Osteocyte (in vitro differentiated cells): ENCODE measurements at regions not wholly inside any gene's neighbourhood (a gene's known extent, or its start where the extent isn't known, plus 50 kb on each side); places are given as distances from the start of the nearest gene placed in this dataset.

Source experiments
- DNase-seq: peaks from one replicate; pipeline ENCODE4 v3.0.0; 2021; ENCODE audit warnings: mixed read lengths; ENCODE audit not compliant: unreplicated experiment; ENCODE audit errors: extremely low spot score
- H3K27ac Mint-ChIP-seq: one replicate; pipeline ENCODE4 v1.8.0; 2021; ENCODE audit warnings: mild to moderate bottlenecking, mixed read lengths; ENCODE audit not compliant: unreplicated experiment
- H3K27me3 Mint-ChIP-seq: one replicate; pipeline ENCODE4 v1.8.0; 2021; ENCODE audit warnings: mixed read lengths; ENCODE audit not compliant: unreplicated experiment
- H3K36me3 Mint-ChIP-seq: one replicate; pipeline ENCODE4 v1.8.0; 2021; ENCODE audit warnings: mixed read lengths; ENCODE audit not compliant: unreplicated experiment
- H3K4me1 Mint-ChIP-seq: one replicate; pipeline ENCODE4 v1.8.0; 2021; ENCODE audit warnings: mixed read lengths; ENCODE audit not compliant: unreplicated experiment
- H3K4me3 Mint-ChIP-seq: one replicate; pipeline ENCODE4 v1.8.0; 2021; ENCODE audit warnings: mild to moderate bottlenecking, moderate library complexity, mixed read lengths; ENCODE audit not compliant: unreplicated experiment
- H3K9me3 Mint-ChIP-seq: one replicate; pipeline ENCODE4 v1.8.0; 2021; ENCODE audit warnings: mixed read lengths; ENCODE audit not compliant: unreplicated experiment
- TF ChIP-seq, protein P1 (sequence below): fragments of 200-600 bp; sonication (generic); IDR thresholded peaks from 2 replicates; pipeline ENCODE4 v1.5.0; 2021; ENCODE audit warnings: antibody characterized with exemption, mild to moderate bottlenecking, moderate library complexity

DNA sequence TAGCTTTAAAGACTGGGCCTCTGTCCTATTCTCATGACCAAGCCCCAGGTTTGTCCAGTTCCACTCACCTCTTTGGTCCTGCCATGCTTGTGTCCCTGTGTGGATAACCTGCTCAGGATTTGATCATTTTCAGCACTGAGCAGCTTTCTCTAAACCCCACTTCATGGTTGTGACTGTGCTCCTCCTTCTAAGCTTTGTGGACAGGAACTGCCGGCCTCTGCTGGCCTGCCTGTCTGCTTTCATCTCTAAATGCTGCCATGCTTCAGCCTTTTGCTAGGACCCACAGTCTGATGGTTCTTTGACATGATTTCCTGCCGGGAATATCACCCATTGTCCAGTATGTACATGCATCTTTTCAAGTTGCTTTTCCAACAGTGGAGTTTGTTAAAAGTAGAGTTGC is 53.9 kb upstream of the STXBP6 start:
- Mint-ChIP-seq H3K36me3 (no peaks in the 10 kb centered on the region), H3K27me3 (no peaks in the 10 kb centered on the region), H3K9me3 (no peaks in the 10 kb centered on the region), H3K27ac (no peak overlapping the region), H3K4me3 (no peak overlapping the region), H3K4me1 (peaks cover 4% of the 10 kb centered on the region)
- no peak for DNase-seq
- TF ChIP-seq, protein P1, sequence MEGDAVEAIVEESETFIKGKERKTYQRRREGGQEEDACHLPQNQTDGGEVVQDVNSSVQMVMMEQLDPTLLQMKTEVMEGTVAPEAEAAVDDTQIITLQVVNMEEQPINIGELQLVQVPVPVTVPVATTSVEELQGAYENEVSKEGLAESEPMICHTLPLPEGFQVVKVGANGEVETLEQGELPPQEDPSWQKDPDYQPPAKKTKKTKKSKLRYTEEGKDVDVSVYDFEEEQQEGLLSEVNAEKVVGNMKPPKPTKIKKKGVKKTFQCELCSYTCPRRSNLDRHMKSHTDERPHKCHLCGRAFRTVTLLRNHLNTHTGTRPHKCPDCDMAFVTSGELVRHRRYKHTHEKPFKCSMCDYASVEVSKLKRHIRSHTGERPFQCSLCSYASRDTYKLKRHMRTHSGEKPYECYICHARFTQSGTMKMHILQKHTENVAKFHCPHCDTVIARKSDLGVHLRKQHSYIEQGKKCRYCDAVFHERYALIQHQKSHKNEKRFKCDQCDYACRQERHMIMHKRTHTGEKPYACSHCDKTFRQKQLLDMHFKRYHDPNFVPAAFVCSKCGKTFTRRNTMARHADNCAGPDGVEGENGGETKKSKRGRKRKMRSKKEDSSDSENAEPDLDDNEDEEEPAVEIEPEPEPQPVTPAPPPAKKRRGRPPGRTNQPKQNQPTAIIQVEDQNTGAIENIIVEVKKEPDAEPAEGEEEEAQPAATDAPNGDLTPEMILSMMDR = no peak

DNA sequence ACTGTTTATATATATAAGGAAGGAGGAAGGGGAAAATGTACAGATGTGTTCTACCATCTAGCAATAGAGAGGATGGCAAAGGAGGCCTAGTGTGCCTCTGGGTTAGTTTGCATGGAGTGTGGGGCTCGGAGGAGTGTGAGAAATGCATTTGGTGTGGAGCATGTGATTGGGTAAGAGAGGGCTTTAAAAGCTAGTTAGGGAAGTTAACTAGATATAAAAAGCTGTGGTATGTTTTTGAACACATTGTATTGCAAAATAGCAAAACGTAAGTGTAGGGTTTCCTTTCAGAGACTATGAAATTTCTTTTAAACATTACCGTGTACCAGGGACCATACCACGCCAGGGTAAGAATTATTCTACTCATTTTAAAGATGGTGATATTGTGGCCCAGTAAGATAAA is 53.3 kb upstream of the STXBP6 start:
- no peak overlapping the region for H3K27ac Mint-ChIP-seq
- TF ChIP-seq, protein P1 = no peak
- no peaks in the 10 kb centered on the region for H3K27me3 Mint-ChIP-seq
- DNase-seq = no peak
- no peaks in the 10 kb centered on the region for H3K9me3 Mint-ChIP-seq
- H3K36me3 Mint-ChIP-seq = no peaks in the 10 kb centered on the region
- no peak overlapping the region for H3K4me3 Mint-ChIP-seq
- no peaks in the 10 kb centered on the region for H3K4me1 Mint-ChIP-seq

DNA sequence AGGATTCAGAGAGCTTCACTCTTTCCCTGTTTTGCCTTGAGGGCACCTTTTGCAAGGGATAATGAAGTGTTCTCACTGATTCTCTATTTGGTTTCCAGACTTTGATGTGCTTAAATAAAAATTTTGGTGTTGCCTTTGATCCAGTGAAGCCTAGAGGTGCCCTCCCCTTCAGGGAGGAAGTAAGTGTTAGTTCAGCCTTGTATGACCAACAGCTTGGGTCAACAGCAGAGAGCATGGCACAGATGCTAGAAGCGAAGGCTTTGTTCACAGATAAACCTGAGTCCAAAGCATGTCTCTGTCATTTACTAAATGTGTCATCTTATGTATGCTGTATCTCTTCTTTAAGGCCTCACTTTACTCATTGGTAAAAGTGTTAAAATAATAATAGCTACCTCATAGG is 52.8 kb upstream of the STXBP6 start:
- Mint-ChIP-seq H3K4me3 (no peak overlapping the region), H3K4me1 (no peaks in the 10 kb centered on the region), H3K27me3 (no peaks in the 10 kb centered on the region), H3K36me3 (no peaks in the 10 kb centered on the region), H3K9me3 (no peaks in the 10 kb centered on the region), H3K27ac (no peak overlapping the region)
- no peak for DNase-seq
- TF ChIP-seq, protein P1 = no peak

DNA sequence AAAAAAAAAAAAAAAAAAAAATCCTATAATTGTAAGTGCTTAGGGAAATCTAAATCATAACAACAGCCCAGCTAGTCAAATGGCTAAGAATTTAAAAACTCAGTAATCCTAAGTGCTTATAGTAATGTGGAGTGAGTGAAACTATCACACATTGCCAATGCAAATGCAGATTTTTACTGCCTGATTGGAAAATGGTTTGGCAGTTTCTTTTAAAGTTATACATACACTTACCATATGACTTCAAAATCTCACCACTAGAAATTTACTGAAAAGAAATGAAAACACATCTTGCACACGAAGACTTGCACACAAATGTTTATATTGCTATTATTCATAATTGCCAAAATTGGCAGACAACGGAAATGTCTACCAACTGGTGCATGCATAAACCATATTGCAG is 51.3 kb upstream of the STXBP6 start:
- no peak overlapping the region for H3K4me3 Mint-ChIP-seq
- H3K36me3 Mint-ChIP-seq = no peaks in the 10 kb centered on the region
- TF ChIP-seq, protein P1 = no peak
- DNase-seq = no peak
- no peak overlapping the region for H3K27ac Mint-ChIP-seq
- no peaks in the 10 kb centered on the region for H3K4me1 Mint-ChIP-seq
- no peaks in the 10 kb centered on the region for H3K27me3 Mint-ChIP-seq
- no peaks in the 10 kb centered on the region for H3K9me3 Mint-ChIP-seq
